Body of pancreas (tissue), 4 donors: ENCODE measurements at regions not wholly inside any gene's neighbourhood (a gene's known extent, or its start where the extent isn't known, plus 50 kb on each side); places are given as distances from the start of the nearest gene placed in this dataset.

Source experiments
- ATAC-seq: fragments of 150-250 bp; one replicate; pipeline ENCODE4 v1.9.1; 2016
- DNase-seq, 4 donors: peaks; one replicate each; pipeline ENCODE4 v3.0.0-alpha.2; 2019
- H3K27ac ChIP-seq, 4 donors: fragments of 200-600 bp; sonication (generic); 1 replicate in 3 of 4; 2 replicates in 1 of 4; pipeline versions ENCODE4 v1.5.1 to v1.6.1; 2016 to 2019; ENCODE audit warnings: mild to moderate bottlenecking in 1 of 4, mixed read lengths in 1 of 4, moderate library complexity in 1 of 4
- H3K27me3 ChIP-seq, 2 donors: fragments of 200-600 bp; sonication (generic); one replicate each; pipeline ENCODE4 v1.6.0; 2016; ENCODE audit warnings: mild to moderate bottlenecking in 1 of 2
- H3K36me3 ChIP-seq, 2 donors: fragments of 200-600 bp; sonication (generic); replicated peaks in 1 of 2; 2 replicates each; pipeline ENCODE4 v1.5.1; 2016; ENCODE audit warnings: low read depth in 2 of 2; ENCODE audit not compliant: insufficient read depth in 1 of 2
- H3K4me1 ChIP-seq: fragments of 200-600 bp; sonication (generic); one replicate; pipeline ENCODE4 v1.6.0; 2016
- H3K4me3 ChIP-seq, 2 donors: fragments of 200-600 bp; sonication (generic); 1 replicate in 1 of 2; 2 replicates in 1 of 2; pipeline ENCODE4 v1.5.1; 2016 to 2019
- H3K9me3 ChIP-seq, 3 donors: fragments of 200-600 bp; sonication (generic); 1 replicate in 2 of 3; 2 replicates in 1 of 3; pipeline ENCODE4 v1.5.1; 2016
- POLR2A ChIP-seq, 3 donors: fragments of 450-650 bp; IDR thresholded peaks; one replicate each; pipeline ENCODE4 v1.6.1; 2016; ENCODE audit warnings: antibody characterized with exemption in 3 of 3, mild to moderate bottlenecking in 2 of 3
- WGBS, 2 donors: methylation state at CpG; one replicate each; pipeline ENCODE4 v1.1.5; 2017; 5-methylcytosine and 5-hydroxymethylcytosine counted together
- intact Hi-C: fragments of 100-400 bp; cut with DNase I; formaldehyde crosslinking; loops from one replicate; pipeline ENCODE4 v1.15.1; 2023
- TF ChIP-seq, protein P1 (sequence below), 7 experiments: fragments of 450-650 bp in 4 of 7; fragments of 200-600 bp in 3 of 7; sonication (generic) in 3 of 7; IDR thresholded peaks; one replicate each; pipeline ENCODE4 v1.5.1; 2016 to 2019; ENCODE audit warnings: antibody characterized with exemption in 7 of 7

DNA sequence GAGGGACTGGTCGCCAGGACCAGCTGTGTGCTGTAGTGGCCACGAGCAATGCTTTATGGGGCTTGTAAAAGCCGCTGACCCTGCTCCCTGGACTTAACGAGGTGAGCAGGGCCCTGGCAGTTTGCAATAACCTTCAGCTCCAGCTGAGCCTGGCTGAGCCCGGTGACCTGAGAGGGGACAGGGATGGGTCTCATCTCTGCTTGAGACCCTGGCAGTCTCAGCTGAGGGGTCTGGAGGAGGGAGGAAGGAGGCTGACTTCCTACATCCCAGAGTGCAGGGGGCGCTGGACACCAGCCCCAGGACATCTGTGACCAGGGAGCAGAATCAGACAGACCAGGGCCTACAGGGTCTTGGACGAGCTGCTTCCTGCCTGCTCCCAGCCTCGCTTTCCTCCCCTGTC lies 277.5 kb upstream of the MVB12B start:
- H3K36me3 ChIP-seq, result no peaks in the 10 kb centered on the region
- peaks cover 0 to 17% (median 0%) of the 10 kb centered on the region in 3 donors for H3K9me3 ChIP-seq
- DNase-seq, result no peak
- H3K27me3 ChIP-seq, result peaks cover 0 to 5% of the 10 kb centered on the region in 2 donors
- H3K4me3 ChIP-seq, result no peak overlapping the region
- ATAC-seq, result no peak
- H3K27ac ChIP-seq, result no peak overlapping the region
- intact Hi-C loops, result no loop called here
- no peak for TF ChIP-seq POLR2A (IDR thresholded peaks at IDR 0.05)
- TF ChIP-seq, protein P1, sequence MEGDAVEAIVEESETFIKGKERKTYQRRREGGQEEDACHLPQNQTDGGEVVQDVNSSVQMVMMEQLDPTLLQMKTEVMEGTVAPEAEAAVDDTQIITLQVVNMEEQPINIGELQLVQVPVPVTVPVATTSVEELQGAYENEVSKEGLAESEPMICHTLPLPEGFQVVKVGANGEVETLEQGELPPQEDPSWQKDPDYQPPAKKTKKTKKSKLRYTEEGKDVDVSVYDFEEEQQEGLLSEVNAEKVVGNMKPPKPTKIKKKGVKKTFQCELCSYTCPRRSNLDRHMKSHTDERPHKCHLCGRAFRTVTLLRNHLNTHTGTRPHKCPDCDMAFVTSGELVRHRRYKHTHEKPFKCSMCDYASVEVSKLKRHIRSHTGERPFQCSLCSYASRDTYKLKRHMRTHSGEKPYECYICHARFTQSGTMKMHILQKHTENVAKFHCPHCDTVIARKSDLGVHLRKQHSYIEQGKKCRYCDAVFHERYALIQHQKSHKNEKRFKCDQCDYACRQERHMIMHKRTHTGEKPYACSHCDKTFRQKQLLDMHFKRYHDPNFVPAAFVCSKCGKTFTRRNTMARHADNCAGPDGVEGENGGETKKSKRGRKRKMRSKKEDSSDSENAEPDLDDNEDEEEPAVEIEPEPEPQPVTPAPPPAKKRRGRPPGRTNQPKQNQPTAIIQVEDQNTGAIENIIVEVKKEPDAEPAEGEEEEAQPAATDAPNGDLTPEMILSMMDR (IDR thresholded peaks at IDR 0.05), result no peak
- WGBS, 2 donors, result 59 to 60% methylated on average over 5 to 8 of the region's 8 CpGs
- H3K4me1 ChIP-seq, result no peaks in the 10 kb centered on the region

DNA sequence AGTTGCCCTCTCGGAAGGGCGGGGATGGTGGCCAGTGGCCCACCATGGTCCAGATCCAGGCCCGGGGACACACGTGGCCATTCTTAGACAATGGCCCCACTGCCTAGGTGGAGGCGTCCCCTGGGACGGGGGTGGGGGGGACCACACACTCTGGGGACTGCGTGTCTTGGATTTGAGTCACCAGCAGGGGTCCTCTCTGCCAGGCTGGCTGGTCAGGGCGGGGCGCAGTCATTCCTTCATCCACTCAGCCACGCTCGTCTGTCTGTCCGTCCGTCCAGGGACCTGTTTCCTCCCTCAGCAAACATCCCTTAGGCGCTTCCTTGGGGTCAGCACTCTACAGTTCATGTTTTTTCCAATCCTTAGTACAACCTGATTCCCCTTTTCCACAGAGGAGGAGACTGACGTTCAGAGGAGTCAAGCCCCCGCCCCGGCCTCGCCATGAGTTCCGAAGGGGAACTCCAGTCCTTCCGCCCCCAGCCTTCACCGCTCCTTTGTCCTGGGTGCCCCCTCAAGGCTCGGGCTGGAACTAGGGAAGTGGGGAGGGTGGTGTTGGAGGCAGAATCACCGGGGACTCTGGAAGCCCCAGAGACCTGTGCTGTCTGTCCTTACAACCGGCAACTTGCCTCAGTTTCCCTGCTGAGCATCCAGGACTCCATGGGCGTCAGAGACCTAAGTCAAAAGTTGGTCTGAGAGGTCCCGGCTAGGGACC lies 276.6 kb upstream of the MVB12B start:
- Histone ChIP-seq H3K4me1 (no peaks in the 10 kb centered on the region), H3K9me3 (peaks cover 0 to 16% (median 0%) of the 10 kb centered on the region in 3 donors), H3K27ac (no peak overlapping the region), H3K27me3 (peaks cover 0 to 5% of the 10 kb centered on the region in 2 donors), H3K36me3 (no peaks in the 10 kb centered on the region), H3K4me3 (no peak overlapping the region)
- ATAC-seq, result no peak
- intact Hi-C loops, result no loop called here
- DNase-seq, result no peak
- TF ChIP-seq, protein P1 (IDR thresholded peaks at IDR 0.05), result no peak
- TF ChIP-seq POLR2A (IDR thresholded peaks at IDR 0.05), result no peak
- 60 to 70% methylated on average over 22 to 26 of the region's 26 CpGs for WGBS, 2 donors

DNA sequence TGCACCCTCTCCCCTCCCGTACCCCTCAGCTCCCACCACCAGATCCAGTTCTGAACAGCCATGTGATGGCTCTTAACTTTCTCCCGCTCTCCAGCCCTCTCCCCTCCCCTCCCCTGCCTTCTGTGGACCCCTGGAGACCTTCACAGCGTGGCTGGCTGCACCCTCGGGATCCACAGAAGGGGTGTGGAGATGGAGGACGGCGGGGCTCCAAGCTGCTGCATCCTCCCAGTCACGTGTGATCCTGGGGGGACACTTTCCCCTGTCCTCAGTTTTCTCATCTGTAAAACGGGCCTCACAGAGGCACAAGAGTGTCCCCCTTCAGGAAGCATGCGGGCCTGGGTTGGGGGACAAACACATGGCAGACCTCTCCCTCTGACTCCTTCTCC lies 276.0 kb upstream of the MVB12B start:
- H3K4me1 ChIP-seq, result no peaks in the 10 kb centered on the region
- intact Hi-C loops, result no loop called here
- no peak for TF ChIP-seq POLR2A (IDR thresholded peaks at IDR 0.05)
- TF ChIP-seq, protein P1 (IDR thresholded peaks at IDR 0.05), result no peak
- peaks cover 0 to 5% of the 10 kb centered on the region in 2 donors for H3K27me3 ChIP-seq
- DNase-seq (no peak), ATAC-seq (no peak)
- no peak overlapping the region for H3K27ac ChIP-seq
- H3K4me3 ChIP-seq, result no peak overlapping the region
- H3K9me3 ChIP-seq, result peaks cover 0 to 12% (median 0%) of the 10 kb centered on the region in 3 donors
- no peaks in the 10 kb centered on the region for H3K36me3 ChIP-seq
- 53 to 55% methylated on average over 9 of the region's 9 CpGs for WGBS, 2 donors

DNA sequence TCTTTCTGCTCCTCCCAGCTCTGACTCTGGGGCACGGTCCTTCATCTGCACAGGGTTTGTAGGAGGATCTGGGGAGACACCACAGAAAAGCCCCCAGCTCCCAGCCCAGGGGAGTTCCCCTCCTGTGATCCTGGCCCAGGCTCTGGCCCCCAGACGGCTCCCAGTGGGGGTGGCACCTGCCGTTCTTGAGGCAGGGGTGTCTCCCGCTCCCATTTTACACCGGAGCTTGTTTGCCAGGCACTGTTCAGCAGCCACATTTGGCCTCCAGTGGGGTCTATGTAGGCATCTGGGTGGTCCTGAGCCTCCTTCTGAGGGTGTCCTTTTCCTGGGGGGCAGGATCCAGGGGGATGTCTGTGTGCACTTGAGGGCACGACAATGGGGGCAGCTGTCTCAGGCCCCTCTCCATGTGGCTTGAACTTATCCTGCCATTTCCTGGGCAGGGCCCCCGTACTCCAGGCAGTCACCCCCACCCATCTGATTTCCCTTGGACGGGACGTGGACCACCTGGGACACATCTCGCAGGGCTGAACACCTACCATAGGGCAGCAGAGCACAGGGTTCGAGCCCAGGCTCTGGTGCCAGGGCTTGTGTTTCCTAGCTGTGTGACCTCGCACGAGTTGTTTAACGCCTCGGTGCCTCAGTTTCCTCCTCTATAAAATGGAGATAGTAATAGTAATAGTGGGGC lies 275.0 kb upstream of the MVB12B start:
- ATAC-seq, result no peak
- H3K36me3 ChIP-seq, result no peaks in the 10 kb centered on the region
- no peak overlapping the region for H3K27ac ChIP-seq
- H3K4me1 ChIP-seq, result no peaks in the 10 kb centered on the region
- no peak overlapping the region for H3K4me3 ChIP-seq
- 54 to 62% methylated on average over 11 to 12 of the region's 15 CpGs for whole genome bisulfite sequencing, 2 donors
- peaks cover 0 to 2% (median 0%) of the 10 kb centered on the region in 3 donors for H3K9me3 ChIP-seq
- DNase-seq, result no peak
- H3K27me3 ChIP-seq, result peaks cover 0 to 5% of the 10 kb centered on the region in 2 donors
- intact Hi-C loops, result no loop called here
- TF ChIP-seq, protein P1 (IDR thresholded peaks at IDR 0.05), result no peak
- no peak for TF ChIP-seq POLR2A (IDR thresholded peaks at IDR 0.05)
